H9 (cell line): ENCODE measurements at regions not wholly inside any gene's neighbourhood (a gene's known extent, or its start where the extent isn't known, plus 50 kb on each side); places are given as distances from the start of the nearest gene placed in this dataset.

ENCODE experiments used
- DNase-seq: peaks from one replicate; pipeline ENCODE4 v3.0.0-alpha.2; 2017
- H2AFZ ChIP-seq: one replicate; pipeline ENCODE4 v1.6.1; 2013; ENCODE audit warnings: mild to moderate bottlenecking, low read length, control low read depth, moderate library complexity
- H2AK5ac ChIP-seq: 2 replicates; pipeline ENCODE4 v1.6.1; 2013; ENCODE audit warnings: low read length, control low read depth, mixed read lengths; ENCODE audit not compliant: insufficient read length
- H2BK120ac ChIP-seq: one replicate; pipeline ENCODE4 v1.6.1; 2013; ENCODE audit warnings: low read depth, mild to moderate bottlenecking, low read length, control low read depth, inconsistent platforms; ENCODE audit not compliant: poor library complexity, severe bottlenecking
- H2BK12ac ChIP-seq: 2 replicates; pipeline ENCODE4 v1.6.1; 2013; ENCODE audit warnings: low read length, control low read depth, mixed read lengths, low read depth; ENCODE audit not compliant: insufficient read length
- H2BK15ac ChIP-seq: 2 replicates; pipeline ENCODE4 v1.6.1; 2013; ENCODE audit warnings: low read depth, low read length, control low read depth
- H2BK20ac ChIP-seq: one replicate; pipeline ENCODE4 v1.6.1; 2013; ENCODE audit warnings: low read depth, mild to moderate bottlenecking, low read length, control low read depth, inconsistent platforms; ENCODE audit not compliant: poor library complexity, severe bottlenecking
- H2BK5ac ChIP-seq: 2 replicates; pipeline ENCODE4 v1.6.1; 2013; ENCODE audit warnings: low read length, control low read depth, mixed read lengths; ENCODE audit not compliant: insufficient read length
- H3K14ac ChIP-seq: 2 replicates; pipeline ENCODE4 v1.6.1; 2013; ENCODE audit warnings: low read length, control low read depth; ENCODE audit not compliant: insufficient read depth
- H3K18ac ChIP-seq: 2 replicates; pipeline ENCODE4 v1.6.1; 2013; ENCODE audit warnings: low read depth, mild to moderate bottlenecking, mixed read lengths, low read length, control low read depth; ENCODE audit not compliant: insufficient read length
- H3K23ac ChIP-seq: 2 replicates; pipeline ENCODE4 v1.6.1; 2013; ENCODE audit warnings: low read length, control low read depth, mixed read lengths, low read depth; ENCODE audit not compliant: insufficient read length
- H3K23me2 ChIP-seq: 2 replicates; pipeline ENCODE4 v1.6.1; 2013; ENCODE audit warnings: low read depth, mild to moderate bottlenecking, mixed read lengths, low read length, control low read depth; ENCODE audit not compliant: insufficient read length, poor library complexity, severe bottlenecking
- H3K27ac ChIP-seq: 2 replicates; pipeline ENCODE4 v1.5.1; 2013; ENCODE audit warnings: low read length, control low read depth, mixed read lengths, low read depth; ENCODE audit not compliant: insufficient read length
- H3K27me3 ChIP-seq: 2 replicates; pipeline ENCODE4 v1.6.1; 2013; ENCODE audit warnings: low read length, control low read depth, inconsistent platforms; ENCODE audit not compliant: insufficient read depth
- H3K4ac ChIP-seq: 2 replicates; pipeline ENCODE4 v1.6.1; 2013; ENCODE audit warnings: low read depth, mild to moderate bottlenecking, control low read depth, inconsistent platforms, low read length, moderate library complexity
- H3K4me1 ChIP-seq: 2 replicates; pipeline ENCODE4 v1.6.1; 2013; ENCODE audit warnings: low read length, control low read depth, inconsistent platforms; ENCODE audit not compliant: insufficient read depth
- H3K4me2 ChIP-seq: 2 replicates; pipeline ENCODE4 v1.6.1; 2013; ENCODE audit warnings: low read length, control low read depth, mixed read lengths; ENCODE audit not compliant: insufficient read length, insufficient read depth
- H3K56ac ChIP-seq: 2 replicates; pipeline ENCODE4 v1.6.1; 2013; ENCODE audit warnings: low read depth, mild to moderate bottlenecking, mixed read lengths, low read length, control low read depth; ENCODE audit not compliant: insufficient read length
- H3K79me1 ChIP-seq: 2 replicates; pipeline ENCODE4 v1.6.1; 2013; ENCODE audit warnings: low read depth, mild to moderate bottlenecking, moderate library complexity, low read length, control low read depth, inconsistent platforms; ENCODE audit not compliant: insufficient read depth, poor library complexity, severe bottlenecking
- H3K79me2 ChIP-seq: 2 replicates; pipeline ENCODE4 v1.6.1; 2013; ENCODE audit warnings: low read length, control low read depth, inconsistent platforms; ENCODE audit not compliant: insufficient read depth
- H3K9ac ChIP-seq: 2 replicates; pipeline ENCODE4 v1.6.1; 2013; ENCODE audit warnings: low read length, control low read depth, mixed read lengths; ENCODE audit not compliant: insufficient read length; ENCODE audit errors: extremely low read depth
- H3K9me3 ChIP-seq: one replicate; pipeline ENCODE4 v1.6.1; 2013; ENCODE audit warnings: low read depth, low read length, inconsistent platforms; ENCODE audit not compliant: control insufficient read depth
- H3T11ph ChIP-seq: one replicate; pipeline ENCODE4 v1.6.1; 2013; ENCODE audit warnings: mild to moderate bottlenecking, low read length, control low read depth, inconsistent platforms
- H4K20me1 ChIP-seq: one replicate; pipeline ENCODE4 v1.6.1; 2013; ENCODE audit not compliant: control insufficient read depth, insufficient read length, insufficient read depth
- H4K5ac ChIP-seq: 2 replicates; pipeline ENCODE4 v1.6.1; 2013; ENCODE audit warnings: low read depth, mild to moderate bottlenecking, mixed read lengths, low read length, control low read depth; ENCODE audit not compliant: insufficient read length
- H4K8ac ChIP-seq: replicated peaks from 2 replicates; pipeline ENCODE4 v1.6.1; 2013; ENCODE audit warnings: low read length, control low read depth, mixed read lengths, low read depth; ENCODE audit not compliant: insufficient read length
- H4K91ac ChIP-seq: 2 replicates; pipeline ENCODE4 v1.6.1; 2013; ENCODE audit warnings: low read depth, mild to moderate bottlenecking, moderate library complexity, mixed read lengths, low read length, control low read depth; ENCODE audit not compliant: insufficient read length
- H3K27ac Mint-ChIP-seq, 3 experiments: 2 replicates in 2 of 3; 3 replicates in 1 of 3; pipeline ENCODE4 v1.8.0; 2020 to 2021; ENCODE audit warnings: mixed read lengths in 3 of 3, mild to moderate bottlenecking in 1 of 3, moderate library complexity in 1 of 3
- H3K27me3 Mint-ChIP-seq: 2 replicates; pipeline ENCODE4 v1.8.0; 2021; ENCODE audit warnings: low read depth, mild to moderate bottlenecking, moderate library complexity, mixed read lengths
- H3K36me3 Mint-ChIP-seq, 3 experiments: 2 replicates in 2 of 3; 3 replicates in 1 of 3; pipeline ENCODE4 v1.8.0; 2020 to 2021; ENCODE audit warnings: low read depth in 3 of 3, mixed read lengths in 3 of 3; ENCODE audit not compliant: insufficient read depth in 1 of 3
- H3K4me1 Mint-ChIP-seq, 2 experiments: 2 replicates each; pipeline ENCODE4 v1.8.0; 2020; ENCODE audit warnings: mixed read lengths in 2 of 2
- H3K4me3 Mint-ChIP-seq, 2 experiments: 2 replicates in 1 of 2; 3 replicates in 1 of 2; pipeline ENCODE4 v1.8.0; 2020 to 2021; ENCODE audit warnings: mild to moderate bottlenecking in 2 of 2, mixed read lengths in 2 of 2, moderate library complexity in 1 of 2
- H3K9me3 Mint-ChIP-seq, 2 experiments: 2 replicates in 1 of 2; 3 replicates in 1 of 2; pipeline ENCODE4 v1.8.0; 2020; ENCODE audit warnings: mild to moderate bottlenecking in 2 of 2, mixed read lengths in 2 of 2, moderate library complexity in 1 of 2
- CTCF ChIP-seq: fragments of 200-600 bp; sonication (generic); conservative IDR thresholded peaks from 3 replicates; pipeline ENCODE4 v1.8.0; 2021; ENCODE audit warnings: antibody characterized with exemption, mild to moderate bottlenecking
- WGBS: extraction: QIAGEN DNeasy Blood & Tissue Kit; methylation state at CpG from one replicate; pipeline ENCODE4 v1.1.7; 2013; ENCODE audit warnings: missing lambda C conversion rate, low lambda C conversion rate, mixed read lengths; ENCODE audit not compliant: insufficient read length; ENCODE audit errors: extremely low coverage; 5-methylcytosine and 5-hydroxymethylcytosine counted together

DNA sequence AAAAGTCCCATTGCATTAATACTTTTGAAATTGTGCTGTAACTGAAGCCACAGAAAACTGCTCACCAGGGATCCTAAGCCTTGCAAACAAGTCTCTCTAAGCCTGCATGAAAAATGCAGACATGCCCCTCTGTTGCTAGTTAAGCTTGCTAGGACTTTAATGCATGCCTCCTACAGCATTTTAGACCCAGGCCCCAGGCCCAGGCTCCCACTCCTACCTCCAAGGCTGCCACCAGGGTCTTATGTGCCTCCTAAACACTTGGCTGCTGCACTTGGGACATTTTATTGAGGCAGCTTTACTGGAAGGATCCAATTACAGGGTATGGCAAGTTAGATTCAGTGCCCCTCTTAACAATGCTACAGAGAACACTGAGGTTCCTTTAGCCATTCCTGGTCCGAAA, 467.3 kb upstream of the CLINT1 start:
- no peak overlapping the region for H3K18ac ChIP-seq
- no peak overlapping the region for H3K27ac ChIP-seq
- H3K23me2 ChIP-seq = no peaks in the 10 kb centered on the region
- no peaks in the 10 kb centered on the region for H4K20me1 ChIP-seq
- H3K9me3 Mint-ChIP-seq = peaks cover 21 to 27% of the 10 kb centered on the region in 2 experiments
- H3K79me2 ChIP-seq = no peaks in the 10 kb centered on the region
- no peak overlapping the region for H3T11ph ChIP-seq
- H3K27me3 ChIP-seq = no peaks in the 10 kb centered on the region
- peak overlapping the region in 1 of 3 experiments; percentile 70; a peak in 3 of 7 replicates for H3K27ac Mint-ChIP-seq
- H4K91ac ChIP-seq = no peak overlapping the region
- peaks cover 5 to 18% (median 8%) of the 10 kb centered on the region in 3 experiments; a peak in 6 of 7 replicates for H3K36me3 Mint-ChIP-seq
- no peak overlapping the region for H2BK120ac ChIP-seq
- no CpG with 5 or more reads among the region's 1 CpG for WGBS
- H2AK5ac ChIP-seq = no peak overlapping the region
- H4K5ac ChIP-seq = no peak overlapping the region
- no peak overlapping the region for H3K9ac ChIP-seq
- H3K4me2 ChIP-seq = no peak overlapping the region
- no peaks in the 10 kb centered on the region for H3K79me1 ChIP-seq
- H2AFZ ChIP-seq = no peak overlapping the region
- H4K8ac ChIP-seq = no peak overlapping the region
- H3K23ac ChIP-seq = no peak overlapping the region
- no peak overlapping the region for H3K4me3 Mint-ChIP-seq
- no peak overlapping the region for H2BK5ac ChIP-seq
- no peak overlapping the region for H3K4ac ChIP-seq
- no peaks in the 10 kb centered on the region for H3K27me3 Mint-ChIP-seq
- TF ChIP-seq CTCF = no peak
- no peak overlapping the region for H3K56ac ChIP-seq
- DNase-seq = peak; percentile 39
- H2BK12ac ChIP-seq = no peak overlapping the region
- H3K9me3 ChIP-seq = no peaks in the 10 kb centered on the region
- H3K4me1 Mint-ChIP-seq = peaks cover 32 to 35% of the 10 kb centered on the region in 2 experiments
- H2BK15ac ChIP-seq = no peak overlapping the region
- no peak overlapping the region for H3K14ac ChIP-seq
- no peaks in the 10 kb centered on the region; the same call in 1 of the 2 replicates for H3K4me1 ChIP-seq
- H2BK20ac ChIP-seq = no peak overlapping the region
